IPS-NIHi7 (cell line): ENCODE measurements at regions not wholly inside any gene's neighbourhood (a gene's known extent, or its start where the extent isn't known, plus 50 kb on each side); places are given as distances from the start of the nearest gene placed in this dataset.
"Not testable (repeated sequence)": the region's sequence is repeated elsewhere in the genome, so short reads cannot be mapped to it uniquely, and the experiment has no call there.

ENCODE experiments used
- DNase-seq: peaks from one replicate; pipeline ENCODE4 v3.0.0; 2012; ENCODE audit warnings: mixed read lengths; ENCODE audit errors: extremely low spot score

- DNase-seq = no peak
These were observed 119.5 kb upstream of the SNRPN start for GRCh38 chr15:24835301-24835700.

GRCh38 chr15:24848050-24848449, 106.7 kb upstream of the SNRPN start:
- peak; percentile 38 for DNase-seq

GRCh38 chr15:24856397-24857390, 98.1 kb upstream of the SNRPN start:
- DNase-seq = peak; percentile 59

- DNase-seq = no peak
These were observed 97.0 kb upstream of the SNRPN start for GRCh38 chr15:24857763-24858162.

- not testable (repeated sequence) for DNase-seq
These were observed 96.6 kb upstream of the SNRPN start for GRCh38 chr15:24858183-24858582.

GRCh38 chr15:24858737-24859601, 95.8 kb upstream of the SNRPN start:
- no peak for DNase-seq

- no peak for DNase-seq
These were observed 93.6 kb upstream of the SNRPN start for GRCh38 chr15:24861014-24861690.

- DNase-seq = no peak
These were observed 91.9 kb upstream of the SNRPN start for GRCh38 chr15:24862726-24863521.

GRCh38 chr15:24865303-24865702, 89.5 kb upstream of the SNRPN start:
- DNase-seq = no peak

- no peak for DNase-seq
These were observed 77.6 kb upstream of the SNRPN start for GRCh38 chr15:24877174-24877573.

- DNase-seq = no peak
These were observed 76.6 kb upstream of the SNRPN start for GRCh38 chr15:24878153-24878552.

GRCh38 chr15:24879492-24879891, 75.3 kb upstream of the SNRPN start:
- DNase-seq = no peak

- no peak for DNase-seq
These were observed 74.1 kb upstream of the SNRPN start for GRCh38 chr15:24880663-24881062.

GRCh38 chr15:24886538-24886937, 68.2 kb upstream of the SNRPN start:
- DNase-seq = no peak

- DNase-seq = no peak
These were observed 56.0 kb upstream of the SNRPN start for GRCh38 chr15:24898715-24899272.

- no peak for DNase-seq
These were observed 55.4 kb upstream of the SNRPN start for GRCh38 chr15:24899367-24899766.

GRCh38 chr15:24899795-24900194, 55.0 kb upstream of the SNRPN start:
- no peak for DNase-seq

- no peak for DNase-seq
These were observed 53.4 kb upstream of the SNRPN start for GRCh38 chr15:24901409-24901808.
